NB4 (cell line): ENCODE measurements at regions not wholly inside any gene's neighbourhood (a gene's known extent, or its start where the extent isn't known, plus 50 kb on each side); places are given as distances from the start of the nearest gene placed in this dataset.

Source experiments
- DNase-seq: peaks from one replicate; pipeline ENCODE4 v3.0.0; 2010; ENCODE audit warnings: low read depth
- H3K4me3 ChIP-seq: one replicate; pipeline ENCODE4 v1.5.1; 2011; ENCODE audit warnings: mild to moderate bottlenecking, low read depth, low read length, moderate library complexity
- CTCF ChIP-seq: IDR thresholded peaks from one replicate; pipeline ENCODE4 v1.5.1; 2012; ENCODE audit warnings: low read depth, low read length
- MAX ChIP-seq: IDR thresholded peaks from 2 replicates; pipeline ENCODE4 v1.6.1; 2011; ENCODE audit warnings: low read depth, low read length
- MYC ChIP-seq: IDR thresholded peaks from 2 replicates; pipeline ENCODE4 v1.6.1; 2011; ENCODE audit warnings: low read depth, low read length
- POLR2A ChIP-seq: IDR thresholded peaks from 2 replicates; pipeline ENCODE4 v1.6.1; 2011; ENCODE audit warnings: mild to moderate bottlenecking; ENCODE audit not compliant: insufficient read length; ENCODE audit errors: extremely low read depth

- no peak overlapping the region for H3K4me3 ChIP-seq
- TF ChIP-seq MAX (no peak), MYC (no peak), POLR2A (no peak), CTCF (no peak)
- DNase-seq: no peak
Observed at GRCh38 chr4:111230265-111230664, 607.4 kb upstream of the PITX2 start.

DNA sequence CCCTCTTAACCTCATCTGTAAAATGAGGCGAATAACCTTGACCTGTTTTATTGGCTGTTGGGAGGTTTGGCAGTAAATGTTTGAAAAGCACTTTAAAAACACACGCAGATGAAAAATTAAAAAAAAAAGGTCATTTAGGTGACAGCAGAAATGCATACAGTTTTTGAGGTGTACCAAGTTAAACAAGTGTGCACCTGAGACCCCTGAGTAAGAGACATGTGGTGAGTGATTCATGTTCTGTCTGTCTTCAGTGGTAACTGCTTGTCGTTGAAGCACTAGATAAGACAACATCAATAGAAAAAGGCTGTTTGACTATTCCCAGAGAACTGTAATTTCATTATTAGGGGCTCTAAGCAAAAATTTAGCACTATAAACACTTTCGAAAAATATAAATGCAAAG is 608.4 kb upstream of the PITX2 start:
- no peak overlapping the region for H3K4me3 ChIP-seq
- DNase-seq: no peak
- no peak for TF ChIP-seq CTCF
- no peak for TF ChIP-seq MYC
- no peak for TF ChIP-seq MAX
- TF ChIP-seq POLR2A: no peak

DNA sequence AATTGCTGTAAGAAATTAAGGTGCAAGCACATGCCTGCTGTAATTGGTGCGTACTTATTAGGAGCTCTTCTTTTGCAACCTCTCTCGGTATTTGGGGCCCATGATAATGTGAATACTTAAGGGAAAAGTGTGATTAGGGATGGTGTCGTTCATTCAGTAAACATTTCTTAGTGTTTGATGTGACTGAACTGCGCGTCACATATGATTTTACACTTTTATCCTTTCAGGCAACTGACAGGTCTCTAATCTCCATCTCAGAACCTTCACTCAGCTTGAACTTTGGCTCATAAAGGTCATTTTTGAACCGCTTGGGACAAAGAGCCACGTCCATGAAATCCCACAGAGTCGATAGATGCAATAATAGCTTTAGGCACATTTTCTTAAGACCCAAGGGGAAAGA is 612.1 kb upstream of the PITX2 start:
- H3K4me3 ChIP-seq: no peak overlapping the region
- TF ChIP-seq POLR2A (no peak), MAX (no peak), CTCF (no peak), MYC (no peak)
- DNase-seq: no peak

- H3K4me3 ChIP-seq: no peak overlapping the region
- TF ChIP-seq POLR2A: no peak
- no peak for TF ChIP-seq MAX
- TF ChIP-seq CTCF: no peak
- TF ChIP-seq MYC: no peak
- no peak for DNase-seq
Observed at GRCh38 chr4:111263836-111264235, 641.0 kb upstream of the PITX2 start.

- no peak overlapping the region for H3K4me3 ChIP-seq
- DNase-seq: no peak
- TF ChIP-seq MYC (no peak), CTCF (no peak), MAX (no peak), POLR2A (no peak)
Observed at GRCh38 chr4:111266937-111267336, 644.1 kb upstream of the PITX2 start.

DNA sequence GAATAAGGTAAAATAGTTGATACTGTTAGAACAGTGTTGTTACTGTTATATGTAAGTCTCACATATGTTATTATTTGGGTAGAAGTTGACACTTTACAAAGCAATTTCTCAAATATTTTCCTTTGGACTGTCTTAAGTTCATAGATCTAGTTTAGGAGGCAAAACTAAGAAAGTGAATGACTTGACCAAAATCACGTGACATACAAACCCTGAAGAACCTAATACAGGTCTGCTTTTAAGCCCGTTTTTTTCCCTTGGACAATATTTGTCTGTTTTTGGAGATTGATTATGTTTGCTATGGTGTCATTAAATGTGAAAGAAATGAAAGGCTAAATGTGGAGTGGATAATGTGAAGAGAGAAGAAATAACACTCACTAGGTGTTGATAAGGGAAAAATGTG is 644.9 kb upstream of the PITX2 start:
- DNase-seq: no peak
- H3K4me3 ChIP-seq: no peak overlapping the region
- TF ChIP-seq POLR2A (no peak), CTCF (no peak), MYC (no peak), MAX (no peak)
